Inflammatory macrophage treated with lipopolysaccharide for 1 hour (primary cell): ENCODE measurements at regions not wholly inside any gene's neighbourhood (a gene's known extent, or its start where the extent isn't known, plus 50 kb on each side); places are given as distances from the start of the nearest gene placed in this dataset.
A peak's percentile ranks its signal among the peaks of the same experiment; 100 is the strongest.

Source experiments
- DNase-seq, 2 donors: peaks; one replicate each; pipeline ENCODE4 v3.0.0-alpha.2; 2020 to 2022

DNA sequence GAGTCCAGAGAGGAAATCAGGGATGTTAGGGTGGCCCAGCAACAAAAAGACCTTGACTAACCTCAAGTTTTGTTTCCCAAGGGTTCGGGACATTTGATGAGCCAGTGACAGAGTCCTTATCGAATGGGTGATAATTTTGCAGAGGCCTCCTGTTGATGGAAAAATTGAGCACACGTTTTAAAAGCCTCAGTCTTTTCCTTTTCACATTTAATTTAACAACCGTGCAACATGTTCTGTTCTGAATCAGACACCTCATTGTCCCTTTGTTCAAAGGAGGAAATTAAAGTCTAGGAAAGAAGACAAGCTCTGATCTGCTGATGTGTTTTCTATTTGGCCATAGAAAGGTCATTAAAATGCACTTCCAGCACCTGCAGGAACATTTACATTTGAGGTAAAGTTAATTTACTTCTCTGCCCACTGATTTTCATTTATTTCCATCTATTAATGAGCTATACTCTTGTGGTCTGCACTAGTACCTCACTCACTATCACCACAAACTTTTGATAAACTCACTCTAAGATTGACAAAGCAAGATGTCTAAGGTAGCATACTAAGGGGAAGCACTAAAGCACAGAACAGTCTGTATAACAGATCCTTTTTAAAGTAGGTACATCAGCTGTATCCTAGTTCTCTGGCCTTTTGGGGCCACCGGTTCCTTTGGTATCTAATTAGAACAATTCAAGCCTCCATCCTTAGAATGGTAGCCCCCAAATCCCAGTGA lies 147.0 kb downstream of the RPAP3 start:
- no peak for DNase-seq

DNA sequence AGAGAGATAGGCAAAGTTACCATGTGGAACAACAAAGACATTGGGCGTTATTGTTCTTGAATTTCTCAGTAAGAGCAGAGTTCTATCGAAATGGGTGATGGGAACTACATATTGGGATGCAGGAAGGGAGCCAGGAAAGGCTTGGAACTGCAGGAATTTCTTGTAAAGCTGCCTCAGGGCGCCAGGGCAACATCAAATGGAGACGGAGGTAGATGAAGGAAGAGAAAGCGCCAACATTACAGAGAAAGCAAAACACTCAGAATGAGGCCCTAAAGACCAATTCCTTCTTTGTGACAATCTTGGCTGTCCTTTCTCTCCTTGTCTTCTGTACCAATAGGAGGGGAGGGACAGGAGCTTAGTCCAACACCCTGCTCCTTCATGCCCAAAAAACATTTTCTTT lies 148.4 kb downstream of the RPAP3 start:
- no peak for DNase-seq

DNA sequence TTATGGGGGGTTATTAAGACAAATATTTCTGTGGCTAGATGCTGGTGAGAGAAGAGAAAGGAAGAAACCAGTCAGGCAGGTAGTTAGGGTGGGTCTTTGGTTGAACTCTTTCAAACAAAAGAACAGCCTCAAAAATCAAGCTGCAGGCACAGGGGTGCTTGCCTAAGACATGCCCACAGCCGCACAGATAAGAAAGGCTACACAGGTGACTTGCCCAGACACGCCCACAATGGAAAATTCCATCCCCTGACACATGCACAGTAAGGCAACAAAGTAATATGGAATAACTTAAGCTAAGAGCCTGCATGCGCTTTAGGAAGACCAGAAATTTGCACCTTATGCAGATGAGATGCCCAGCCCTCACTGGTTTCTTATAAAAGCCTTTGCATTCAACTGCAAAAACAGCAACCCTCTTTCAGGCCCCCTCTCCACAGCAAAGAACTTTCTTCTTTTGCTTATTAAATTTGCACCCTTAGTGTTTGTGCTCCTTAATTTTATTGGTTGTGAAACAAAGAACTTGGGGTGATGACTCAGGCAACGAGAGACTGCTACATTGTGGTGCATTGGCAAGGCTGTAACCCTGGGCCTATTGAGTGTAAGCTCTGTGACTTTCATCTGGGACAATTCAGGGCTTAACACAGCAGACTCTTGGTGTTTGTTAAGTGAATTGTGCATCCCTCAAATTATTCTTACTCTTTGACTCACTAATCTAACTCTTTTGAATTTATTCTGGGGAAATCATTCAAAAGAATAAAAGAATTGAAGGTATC lies 149.4 kb downstream of the RPAP3 start:
- no peak for DNase-seq

DNA sequence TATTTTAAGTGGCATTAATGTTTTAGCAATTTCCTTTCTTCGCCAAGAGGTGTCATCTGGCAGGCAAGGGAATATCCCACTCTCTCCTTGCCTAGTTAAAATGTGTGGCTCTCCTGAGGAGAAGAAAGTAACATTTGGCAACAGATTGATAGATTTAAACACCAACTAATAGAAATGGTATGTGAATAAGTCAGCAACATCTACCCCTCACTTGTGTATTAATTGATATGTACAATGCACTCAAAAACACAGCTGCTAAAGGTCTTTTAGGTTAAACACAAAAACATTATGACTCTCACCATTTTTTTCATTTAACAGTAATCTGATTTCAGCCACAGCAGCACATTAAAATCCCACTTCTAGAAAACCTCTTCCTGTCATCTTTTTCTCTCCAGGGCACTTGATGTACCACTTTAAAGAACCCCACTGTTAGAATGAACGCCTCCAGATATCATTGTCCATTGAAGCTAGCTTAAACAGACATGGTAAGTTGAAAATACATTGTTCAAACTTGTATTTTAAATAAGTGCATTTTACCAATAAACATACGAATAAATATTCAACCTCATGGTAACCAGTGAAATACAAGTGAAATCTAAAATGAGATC lies 151.7 kb downstream of the RPAP3 start:
- no peak for DNase-seq

DNA sequence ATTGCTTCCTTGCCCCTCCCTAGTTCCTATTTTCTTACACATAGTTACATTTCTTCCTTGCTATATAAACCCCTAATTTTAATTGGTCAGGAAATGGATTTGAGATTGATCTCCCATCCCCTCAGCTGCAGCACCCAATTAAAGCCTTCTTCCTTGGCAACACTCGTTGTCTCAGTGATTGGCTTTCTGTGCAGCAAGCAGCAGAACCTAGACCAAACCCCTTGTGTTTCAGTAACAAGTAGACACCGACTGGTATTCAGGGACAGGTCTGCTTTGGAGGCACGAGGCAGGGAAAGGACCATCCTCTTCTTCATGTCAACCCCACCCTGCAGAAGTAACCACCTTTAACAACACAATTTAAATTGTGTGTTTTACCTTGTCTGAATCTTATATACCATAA lies 152.6 kb downstream of the RPAP3 start:
- DNase-seq: no peak

DNA sequence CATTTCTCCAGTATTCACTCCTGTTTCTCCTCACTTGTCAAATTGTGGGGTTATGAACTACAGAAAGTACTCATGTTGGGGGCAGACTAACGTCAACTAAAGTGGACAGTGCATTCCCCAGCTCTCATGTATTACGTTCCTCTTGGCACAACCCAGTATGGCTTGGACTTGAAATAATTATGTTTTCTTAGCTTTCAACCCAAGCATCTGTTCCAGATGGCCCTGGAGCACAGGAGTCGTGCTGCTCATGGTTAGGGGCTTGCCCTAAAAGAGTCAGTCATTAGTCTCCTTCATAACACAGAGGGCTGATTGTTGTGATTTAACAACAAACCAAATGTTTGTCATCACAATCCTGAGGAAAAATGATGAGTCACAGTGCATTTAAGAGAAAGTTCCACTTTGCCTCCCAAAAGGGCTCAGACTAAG lies 154.4 kb downstream of the RPAP3 start:
- no peak for DNase-seq

DNA sequence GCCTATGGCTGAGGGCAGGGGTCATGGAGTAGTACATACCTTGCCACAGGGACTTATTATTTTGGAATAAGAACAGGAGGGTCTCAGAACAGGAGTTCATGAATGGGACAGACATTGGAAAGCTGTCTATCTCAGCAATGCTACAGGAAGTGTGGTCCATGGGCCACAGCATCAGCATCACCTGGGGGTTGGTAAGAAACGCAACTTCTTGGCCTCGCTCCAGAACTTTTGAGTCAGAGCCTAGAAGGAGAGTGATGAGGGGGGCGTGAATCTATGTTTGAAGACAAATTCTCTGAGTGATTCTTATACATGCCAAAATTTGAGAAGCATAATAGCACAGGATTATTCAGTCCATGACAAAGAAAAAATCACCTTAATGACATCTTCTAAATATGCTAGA lies 156.6 kb downstream of the RPAP3 start:
- DNase-seq: no peak

DNA sequence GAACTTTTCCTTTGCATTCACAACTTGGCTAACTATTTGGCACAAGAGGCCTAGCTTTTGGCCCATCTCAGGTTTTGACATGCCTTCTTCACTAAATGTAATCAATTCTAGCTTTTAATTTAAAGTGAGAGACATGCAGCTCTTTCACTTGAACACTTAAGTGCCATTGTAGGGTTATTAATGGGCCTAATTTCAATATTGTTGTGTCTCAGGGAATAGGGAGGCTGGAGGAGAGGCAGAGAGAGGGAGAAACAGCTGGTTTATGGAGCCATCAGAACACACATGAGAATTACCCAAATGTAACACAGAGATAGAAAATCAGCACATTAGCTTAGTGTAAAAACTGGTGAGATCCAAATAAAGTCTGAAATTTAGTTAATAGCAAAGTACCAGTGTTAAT lies 157.4 kb downstream of the RPAP3 start:
- no peak for DNase-seq

DNA sequence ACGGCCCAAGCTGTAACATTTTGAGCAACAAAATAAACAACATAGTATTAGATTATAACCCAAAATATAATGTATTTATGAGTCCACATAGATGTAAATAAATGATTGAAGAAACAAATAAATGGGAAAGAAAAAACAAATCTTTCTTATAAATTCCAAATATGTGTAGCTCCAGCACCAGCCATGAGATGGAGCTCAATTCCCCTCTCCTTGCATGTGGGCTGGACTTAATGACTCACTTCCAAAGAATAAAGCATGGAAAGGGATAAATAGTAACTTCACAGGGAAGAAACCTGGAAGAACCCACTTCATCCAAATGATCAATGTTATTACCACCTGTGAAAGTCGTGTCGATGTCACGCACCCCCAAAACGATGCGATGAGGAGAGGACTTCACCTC lies 158.8 kb downstream of the RPAP3 start:
- DNase-seq: peak in 1 of 2 donors; percentile 4

DNA sequence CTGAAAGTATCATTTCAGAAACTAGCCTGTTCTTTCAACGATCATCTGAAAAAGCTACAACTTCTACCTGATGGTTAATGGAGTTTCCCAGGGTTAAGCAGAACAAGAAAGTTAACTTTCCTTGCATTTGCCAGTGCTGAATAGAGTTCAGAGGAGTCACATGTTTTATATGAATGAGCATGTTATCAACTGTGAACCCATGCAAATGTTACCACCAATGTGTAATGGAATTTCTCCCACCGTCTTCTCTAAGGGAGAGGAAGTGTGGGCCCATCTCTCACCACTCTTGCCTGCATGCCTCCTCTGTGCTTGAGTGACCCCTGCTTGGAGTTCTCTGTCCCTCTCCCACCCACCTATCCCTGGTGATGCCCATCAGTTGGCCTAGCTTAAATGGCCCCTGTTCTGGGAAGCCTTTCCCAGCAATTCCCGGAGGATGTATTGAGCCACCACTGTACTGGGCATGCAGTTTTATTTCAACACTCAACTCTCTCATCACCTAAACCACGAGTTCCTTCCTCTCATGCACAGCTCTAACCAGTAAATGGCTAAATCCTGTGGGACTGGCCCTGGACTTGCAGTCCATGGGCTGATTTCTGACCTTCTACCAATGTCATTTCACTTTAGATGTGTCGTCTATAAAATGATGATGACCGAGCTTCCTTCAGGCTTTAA lies 159.8 kb downstream of the RPAP3 start:
- no peak for DNase-seq

DNA sequence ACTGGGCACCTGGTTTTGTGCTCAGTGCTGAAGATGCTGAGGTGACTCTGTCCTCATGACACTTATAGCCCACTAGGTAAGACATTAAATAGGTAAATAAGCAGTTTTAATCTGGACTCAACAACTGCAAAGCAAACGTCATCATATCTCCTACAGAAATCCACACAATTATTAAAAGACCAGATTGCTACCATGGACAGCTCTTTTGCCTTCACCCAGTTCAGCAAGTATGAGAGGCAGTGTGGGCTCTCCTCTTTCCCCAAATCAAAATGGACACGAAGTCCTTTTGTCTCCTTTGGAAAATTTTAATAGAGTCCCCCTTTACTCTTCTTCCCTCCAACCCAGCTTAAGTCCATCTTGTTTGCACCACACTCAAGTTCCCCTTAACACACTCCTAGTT lies 171.1 kb downstream of the RPAP3 start:
- no peak for DNase-seq

DNA sequence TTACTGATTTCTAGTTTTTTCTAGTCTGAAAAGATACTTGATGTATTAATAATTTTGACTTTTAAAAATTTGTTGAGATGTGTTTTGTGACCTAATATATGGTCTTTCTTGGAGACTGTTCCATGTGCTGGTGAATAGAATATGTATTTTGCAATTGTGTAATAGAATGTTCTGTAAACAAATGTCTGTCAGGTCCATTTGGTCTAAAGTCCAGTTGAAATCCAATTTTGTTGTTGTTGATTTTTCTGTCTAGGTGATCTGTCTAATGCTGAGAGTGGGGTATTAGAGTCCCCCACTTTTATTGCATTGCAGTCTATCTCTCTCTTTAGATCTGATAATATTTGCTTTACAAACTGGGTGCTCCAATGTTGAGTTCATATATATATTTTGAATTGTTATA lies 175.8 kb downstream of the RPAP3 start:
- no peak for DNase-seq

DNA sequence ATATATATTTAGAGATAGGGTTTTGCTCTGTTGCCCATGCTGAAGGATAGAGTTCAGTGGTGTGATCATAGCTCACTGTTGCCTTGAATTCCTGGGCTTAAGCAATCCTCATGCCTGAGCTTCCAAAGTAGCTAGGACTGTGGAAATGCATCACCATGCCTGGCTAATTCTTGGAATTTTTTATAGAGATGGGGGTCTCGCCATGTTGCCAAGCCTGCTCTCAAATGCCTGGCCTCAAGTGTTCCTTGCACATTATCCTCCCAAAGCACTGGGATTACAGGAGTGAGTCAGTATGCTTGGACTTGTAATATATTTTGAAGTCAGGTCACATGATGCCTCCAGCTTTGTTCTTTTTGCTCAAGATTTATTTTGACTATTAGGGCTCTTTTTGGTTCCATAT lies 178.0 kb downstream of the RPAP3 start:
- no peak for DNase-seq

DNA sequence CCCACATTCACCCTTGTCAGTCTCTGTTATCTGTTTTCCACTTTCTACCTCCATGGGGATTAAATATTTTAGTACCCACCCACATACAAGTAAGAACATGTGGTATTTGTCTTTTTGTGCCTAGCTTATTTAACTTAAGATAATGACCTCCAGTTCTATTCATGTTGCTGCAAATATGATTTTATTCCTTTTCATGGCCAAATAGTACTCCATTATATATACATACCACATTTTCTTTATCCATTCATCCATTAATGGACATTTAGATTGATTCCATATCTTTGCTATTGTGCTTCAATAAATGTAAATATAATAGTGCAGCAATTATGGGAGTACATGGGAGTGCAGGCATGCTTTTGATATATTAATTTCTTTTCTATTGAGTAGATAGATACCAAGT lies 185.8 kb downstream of the RPAP3 start:
- DNase-seq: no peak

DNA sequence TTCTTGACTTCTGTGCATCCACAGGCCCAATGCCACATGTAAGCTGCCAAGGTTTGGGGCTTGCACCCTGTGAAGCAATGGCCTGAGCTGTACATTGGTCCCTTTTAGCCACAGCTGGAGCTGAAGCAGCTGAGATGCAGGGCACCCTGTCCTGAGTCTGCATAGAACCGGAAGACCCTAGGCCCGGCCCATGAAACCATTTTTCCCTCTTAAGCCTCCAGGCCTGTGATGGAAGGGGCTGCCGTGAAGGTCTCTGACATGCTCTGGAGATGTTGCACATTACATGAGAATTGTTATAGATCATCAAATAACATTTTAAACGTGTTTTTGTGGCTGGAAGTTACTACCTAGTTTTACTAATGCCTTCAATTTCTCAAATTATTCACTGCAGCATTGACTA lies 188.7 kb downstream of the RPAP3 start:
- no peak for DNase-seq

DNA sequence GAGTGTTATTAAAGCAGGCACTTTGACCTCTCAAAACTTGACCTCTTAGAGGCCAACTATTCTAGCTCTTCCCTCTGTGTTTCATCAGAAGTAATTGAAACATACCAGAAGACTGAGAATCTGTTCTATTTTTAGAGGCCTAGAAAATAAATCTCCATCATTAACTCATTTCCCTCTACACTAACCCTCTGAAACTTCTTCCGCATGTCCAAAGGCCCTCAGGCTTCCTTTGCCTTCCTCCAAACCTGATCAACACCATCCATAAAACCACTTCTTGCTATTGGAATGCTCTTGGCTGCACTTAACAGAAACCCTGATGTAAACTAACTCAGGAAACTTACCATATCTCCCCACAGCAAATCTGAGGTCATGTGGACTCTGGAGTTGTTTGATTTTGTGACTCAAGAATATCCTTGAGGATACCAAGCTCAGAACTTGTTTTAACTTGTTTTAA lies 196.4 kb downstream of the RPAP3 start:
- DNase-seq: no peak

DNA sequence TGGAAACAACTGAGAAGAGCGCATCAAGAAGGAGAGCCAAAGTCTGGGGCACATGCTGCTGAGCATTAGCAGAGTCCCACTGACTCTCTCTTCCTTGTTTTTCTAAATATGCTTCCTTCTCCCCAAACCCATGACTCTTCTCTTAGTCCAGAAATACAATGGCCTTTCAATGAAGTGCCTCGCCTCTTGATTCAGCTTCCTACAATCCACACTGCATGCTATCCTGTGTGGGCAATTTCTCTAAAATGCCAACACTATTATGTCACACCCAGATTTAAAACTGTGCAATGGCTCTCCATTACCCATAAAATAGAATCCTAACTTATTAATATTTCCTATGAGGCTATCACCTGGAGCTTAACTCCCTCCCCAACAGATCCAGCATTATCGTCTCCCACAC lies 198.6 kb downstream of the RPAP3 start:
- no peak for DNase-seq

DNA sequence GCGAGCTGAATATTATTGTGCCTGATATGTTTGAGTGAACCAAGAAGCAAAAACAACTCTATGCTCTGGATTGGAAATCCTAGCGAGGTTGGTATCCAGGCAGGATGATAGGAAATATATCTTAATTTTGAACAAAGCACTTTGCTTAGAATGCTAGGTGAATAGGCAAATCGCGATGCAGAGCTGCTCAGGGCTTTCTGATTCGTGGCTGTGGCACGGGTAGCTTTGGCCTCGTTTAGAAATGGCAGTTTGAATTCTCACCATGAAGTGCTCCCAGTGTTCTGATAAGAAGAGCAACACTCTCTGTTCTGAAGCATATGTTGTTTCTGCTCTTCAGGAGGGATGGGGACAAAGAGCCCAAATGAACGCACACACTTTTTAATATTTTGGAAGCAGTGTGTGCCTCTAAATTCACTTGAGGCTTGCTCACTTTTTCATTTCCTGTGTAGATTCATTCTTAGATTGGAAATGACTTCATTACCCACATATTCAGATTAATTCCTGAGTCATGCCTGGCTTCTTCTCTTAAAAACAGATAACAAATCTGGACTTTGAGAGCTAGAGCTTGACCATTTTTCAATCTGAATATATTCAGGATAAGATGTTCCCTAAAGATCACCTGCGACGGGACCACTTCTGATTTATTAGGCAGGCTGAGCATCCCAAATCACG lies 200.9 kb downstream of the RPAP3 start:
- no peak for DNase-seq

DNA sequence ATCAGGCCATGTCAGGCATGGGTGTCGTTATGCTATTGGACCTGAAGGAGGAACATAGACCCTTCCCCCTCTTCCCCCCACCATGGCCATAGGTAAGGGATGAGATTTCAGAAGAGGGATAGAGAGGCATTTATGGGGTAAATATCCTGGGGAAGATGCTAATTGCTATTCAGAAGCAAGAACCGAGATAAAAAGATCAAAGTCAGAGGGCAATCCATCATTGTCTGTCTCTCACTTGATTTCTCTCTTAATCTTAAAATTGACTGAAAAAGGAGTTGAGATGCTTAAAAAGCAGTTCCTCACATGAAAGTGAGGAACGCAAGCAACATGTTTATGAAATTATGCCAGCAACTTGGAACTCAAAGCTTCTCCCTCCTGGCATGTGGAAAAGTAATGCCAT lies 212.0 kb downstream of the RPAP3 start:
- no peak for DNase-seq

DNA sequence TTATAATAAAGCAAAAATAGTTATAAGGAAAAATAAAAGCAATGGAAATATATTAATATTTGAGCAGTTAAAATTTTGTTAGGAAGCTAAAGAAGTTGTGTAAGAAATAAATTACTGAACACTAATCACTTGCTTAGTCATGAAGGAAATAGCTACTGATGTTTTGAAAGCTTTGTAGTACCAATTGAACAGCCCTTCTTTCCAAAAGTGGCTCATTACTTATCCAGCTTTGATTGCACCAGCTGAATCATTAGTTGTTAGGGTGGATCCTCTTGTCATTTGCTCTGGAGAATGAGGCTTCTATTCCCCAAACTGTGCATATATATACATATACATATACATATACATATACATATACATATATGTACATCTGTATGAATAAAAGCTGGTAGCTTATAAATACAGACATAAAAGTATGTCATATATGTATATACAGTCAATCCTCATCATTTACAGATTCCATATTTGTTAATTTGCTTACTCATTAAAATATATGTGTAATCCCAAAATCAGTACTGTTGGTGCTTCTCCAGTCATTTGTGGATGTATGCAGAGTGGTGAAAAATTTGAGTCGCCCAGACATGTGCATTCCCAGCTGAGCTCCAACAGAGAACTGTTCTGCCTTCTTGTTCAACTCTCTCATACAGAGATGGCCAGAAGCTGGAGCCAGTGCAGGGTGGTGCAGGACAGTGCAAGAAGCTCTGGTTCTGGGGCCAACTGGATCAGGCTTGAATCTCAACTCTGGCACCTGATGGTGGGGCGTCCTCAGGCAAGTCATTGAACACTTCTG lies 214.1 kb downstream of the RPAP3 start:
- no peak for DNase-seq

DNA sequence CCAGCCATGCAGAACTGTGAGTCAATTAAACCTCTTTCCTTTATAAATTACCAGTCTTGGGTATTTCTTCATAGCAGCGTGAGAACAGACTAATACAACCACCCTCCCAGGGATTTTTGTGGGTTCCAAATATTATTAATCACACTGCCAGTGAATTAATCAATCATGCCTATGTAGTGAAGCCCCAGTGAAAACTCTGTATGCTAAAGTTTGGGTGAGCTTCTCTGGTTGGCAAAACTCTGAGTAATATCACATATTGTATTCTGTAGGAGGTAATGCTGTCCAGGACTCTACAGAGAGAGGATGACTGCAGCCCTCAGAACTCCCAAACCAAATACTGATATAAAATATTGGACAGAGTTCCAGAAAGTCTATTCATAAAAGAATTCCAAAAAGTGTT lies 216.9 kb downstream of the RPAP3 start:
- DNase-seq: no peak

DNA sequence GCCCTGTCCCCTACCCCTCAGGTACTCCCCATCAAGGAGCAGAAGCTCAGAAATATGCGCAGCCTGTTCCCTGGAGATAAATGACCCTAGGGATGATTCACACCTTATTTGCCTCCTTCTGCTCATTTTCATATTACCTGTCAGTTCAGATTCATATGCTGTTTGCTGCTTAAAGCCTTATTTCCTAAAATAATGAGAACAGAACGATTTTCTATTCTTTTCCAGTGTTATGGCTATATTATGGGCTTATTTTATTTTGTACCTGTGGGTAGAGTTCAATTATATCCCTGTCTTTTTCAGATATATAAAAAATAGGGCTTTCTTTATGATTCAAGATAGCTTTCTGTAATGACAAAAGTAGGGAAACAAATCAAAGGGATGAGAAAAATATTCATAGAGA lies 224.8 kb downstream of the RPAP3 start:
- DNase-seq: no peak
